Thyroid gland (tissue), 4 donors: ENCODE measurements at regions not wholly inside any gene's neighbourhood (a gene's known extent, or its start where the extent isn't known, plus 50 kb on each side); places are given as distances from the start of the nearest gene placed in this dataset.

Experiments used
- DNase-seq, 2 donors: peaks; one replicate each; pipeline ENCODE4 v3.0.0-alpha.2; 2019
- H3K27ac ChIP-seq, 3 donors: fragments of 200-600 bp; sonication (generic); 1 replicate in 2 of 3; 2 replicates in 1 of 3; pipeline ENCODE4 v1.5.1; 2016 to 2019; ENCODE audit warnings: mild to moderate bottlenecking in 1 of 3, moderate library complexity in 1 of 3
- H3K27me3 ChIP-seq: fragments of 200-600 bp; sonication (generic); one replicate; pipeline ENCODE4 v1.5.1; 2019
- H3K36me3 ChIP-seq, 2 donors: fragments of 200-600 bp; sonication (generic); one replicate each; pipeline ENCODE4 v1.5.1; 2016 to 2019
- H3K4me1 ChIP-seq, 2 donors: fragments of 200-600 bp; sonication (generic); one replicate each; pipeline ENCODE4 v1.5.1; 2017 to 2019
- H3K4me3 ChIP-seq, 3 donors: fragments of 200-600 bp; sonication (generic); replicated peaks in 1 of 3; 1 replicate in 2 of 3; 2 replicates in 1 of 3; pipeline ENCODE4 v1.5.1; 2016; ENCODE audit warnings: mild to moderate bottlenecking in 1 of 3
- H3K9me3 ChIP-seq: fragments of 200-600 bp; sonication (generic); one replicate; pipeline ENCODE4 v1.5.1; 2017
- POLR2A ChIP-seq, 2 donors: fragments of 450-650 bp; IDR thresholded peaks; one replicate each; pipeline ENCODE4 v1.6.1; 2017; ENCODE audit warnings: antibody characterized with exemption in 2 of 2, mild to moderate bottlenecking in 2 of 2, moderate library complexity in 1 of 2
- WGBS, 2 donors: methylation state at CpG; one replicate each; pipeline ENCODE4 v1.1.5; 2017; 5-methylcytosine and 5-hydroxymethylcytosine counted together
- intact Hi-C: fragments of 100-400 bp; cut with DNase I; formaldehyde crosslinking; loops from one replicate; pipeline ENCODE4 v1.15.1; 2023
- TF ChIP-seq, protein P1 (sequence below), 6 experiments: fragments of 200-600 bp in 3 of 6; fragments of 450-650 bp in 3 of 6; sonication (generic) in 3 of 6; IDR thresholded peaks; one replicate each; pipeline ENCODE4 v1.5.1; 2016 to 2019; ENCODE audit warnings: antibody characterized with exemption in 6 of 6, mild to moderate bottlenecking in 2 of 6, inconsistent platforms in 1 of 6, moderate library complexity in 1 of 6

DNA sequence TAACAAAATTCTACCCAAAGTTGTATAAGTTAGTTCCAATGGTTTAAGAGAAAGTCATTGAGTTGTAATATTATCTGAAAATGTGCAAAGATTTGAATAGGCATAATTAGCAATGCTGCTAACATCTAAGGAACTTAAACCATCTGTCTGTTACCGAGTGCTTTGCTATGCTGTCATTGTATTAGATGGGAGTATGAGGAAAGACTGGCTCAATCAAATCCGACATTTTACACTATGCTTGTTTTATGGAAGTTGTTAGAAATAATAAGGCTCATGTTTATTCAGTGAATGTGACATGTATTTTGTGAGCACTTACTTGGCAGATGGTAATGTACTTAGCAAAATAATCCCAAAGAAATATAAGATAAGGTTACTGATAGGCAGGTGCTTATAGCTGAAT, 1715.1 kb downstream of the PCDH7 start:
- Histone ChIP-seq H3K9me3 (no peaks in the 10 kb centered on the region), H3K27ac (no peak overlapping the region), H3K4me3 (no peak overlapping the region), H3K4me1 (no peaks in the 10 kb centered on the region), H3K27me3 (no peaks in the 10 kb centered on the region), H3K36me3 (no peaks in the 10 kb centered on the region)
- 86 to 92% methylated on average over 2 of the region's 2 CpGs for WGBS, 2 donors
- intact Hi-C loops = no loop called here
- no peak for TF ChIP-seq POLR2A (IDR thresholded peaks at IDR 0.05)
- TF ChIP-seq, protein P1, sequence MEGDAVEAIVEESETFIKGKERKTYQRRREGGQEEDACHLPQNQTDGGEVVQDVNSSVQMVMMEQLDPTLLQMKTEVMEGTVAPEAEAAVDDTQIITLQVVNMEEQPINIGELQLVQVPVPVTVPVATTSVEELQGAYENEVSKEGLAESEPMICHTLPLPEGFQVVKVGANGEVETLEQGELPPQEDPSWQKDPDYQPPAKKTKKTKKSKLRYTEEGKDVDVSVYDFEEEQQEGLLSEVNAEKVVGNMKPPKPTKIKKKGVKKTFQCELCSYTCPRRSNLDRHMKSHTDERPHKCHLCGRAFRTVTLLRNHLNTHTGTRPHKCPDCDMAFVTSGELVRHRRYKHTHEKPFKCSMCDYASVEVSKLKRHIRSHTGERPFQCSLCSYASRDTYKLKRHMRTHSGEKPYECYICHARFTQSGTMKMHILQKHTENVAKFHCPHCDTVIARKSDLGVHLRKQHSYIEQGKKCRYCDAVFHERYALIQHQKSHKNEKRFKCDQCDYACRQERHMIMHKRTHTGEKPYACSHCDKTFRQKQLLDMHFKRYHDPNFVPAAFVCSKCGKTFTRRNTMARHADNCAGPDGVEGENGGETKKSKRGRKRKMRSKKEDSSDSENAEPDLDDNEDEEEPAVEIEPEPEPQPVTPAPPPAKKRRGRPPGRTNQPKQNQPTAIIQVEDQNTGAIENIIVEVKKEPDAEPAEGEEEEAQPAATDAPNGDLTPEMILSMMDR (IDR thresholded peaks at IDR 0.05) = no peak
- DNase-seq = no peak

DNA sequence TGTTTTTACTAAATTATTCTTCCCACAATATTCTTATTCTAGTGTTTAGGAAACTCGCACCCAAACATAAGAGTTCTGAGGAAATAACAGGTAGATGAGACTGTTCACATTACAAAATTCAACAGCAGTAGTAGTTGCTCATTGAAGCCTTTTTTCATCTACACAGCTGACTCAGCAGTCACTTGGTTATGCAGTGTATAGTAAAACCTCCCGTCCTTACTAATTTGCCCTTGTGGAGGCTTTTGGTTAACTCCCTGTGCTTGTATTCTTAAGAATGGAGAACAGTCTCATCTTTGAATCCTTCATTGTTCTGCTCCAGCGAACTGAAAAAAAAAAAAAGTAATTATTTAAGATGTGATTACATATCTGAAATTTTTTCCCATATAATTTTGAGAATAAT, 1716.6 kb downstream of the PCDH7 start:
- no peak for DNase-seq
- WGBS, 2 donors = 72 to 75% methylated on average over 3 of the region's 3 CpGs
- H3K27me3 ChIP-seq = no peaks in the 10 kb centered on the region

DNA sequence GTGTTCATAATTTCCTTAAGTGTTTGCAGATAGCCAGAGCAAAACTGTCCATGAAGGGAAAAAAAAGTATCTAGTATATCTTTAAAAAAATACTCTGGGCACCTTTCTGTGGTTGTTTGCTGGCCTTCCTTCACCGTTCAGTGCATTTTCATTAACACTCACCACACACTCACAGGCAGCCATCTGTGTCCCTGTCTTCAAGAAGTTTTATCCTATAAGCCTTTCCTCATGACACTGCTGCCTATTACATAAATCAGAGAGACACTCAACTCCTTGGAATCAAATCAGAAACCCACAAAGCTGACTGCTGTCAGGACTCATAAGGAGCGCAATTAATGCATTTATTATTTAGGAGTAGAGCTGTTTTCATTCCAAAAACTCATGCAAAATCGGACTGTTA, 1720.2 kb downstream of the PCDH7 start:
- Histone ChIP-seq H3K4me3 (no peak overlapping the region), H3K27me3 (no peaks in the 10 kb centered on the region), H3K9me3 (no peaks in the 10 kb centered on the region), H3K4me1 (no peaks in the 10 kb centered on the region), H3K36me3 (no peaks in the 10 kb centered on the region), H3K27ac (no peak overlapping the region)
- intact Hi-C loops = no loop called here
- no peak for TF ChIP-seq POLR2A (IDR thresholded peaks at IDR 0.05)
- TF ChIP-seq, protein P1 (IDR thresholded peaks at IDR 0.05) = no peak
- DNase-seq = peak in 1 of 2 donors; percentile 12
- 62 to 69% methylated on average over 3 of the region's 3 CpGs for WGBS, 2 donors

More for the DNA sequence above, 1716.6 kb downstream of the PCDH7 start:
- H3K4me1 ChIP-seq = no peaks in the 10 kb centered on the region
- H3K27ac ChIP-seq = no peak overlapping the region
- intact Hi-C loops = no loop called here
- no peaks in the 10 kb centered on the region for H3K36me3 ChIP-seq
- no peak for TF ChIP-seq POLR2A (IDR thresholded peaks at IDR 0.05)
- TF ChIP-seq, protein P1 (IDR thresholded peaks at IDR 0.05) = no peak
- no peaks in the 10 kb centered on the region for H3K9me3 ChIP-seq
- H3K4me3 ChIP-seq = no peak overlapping the region

DNA sequence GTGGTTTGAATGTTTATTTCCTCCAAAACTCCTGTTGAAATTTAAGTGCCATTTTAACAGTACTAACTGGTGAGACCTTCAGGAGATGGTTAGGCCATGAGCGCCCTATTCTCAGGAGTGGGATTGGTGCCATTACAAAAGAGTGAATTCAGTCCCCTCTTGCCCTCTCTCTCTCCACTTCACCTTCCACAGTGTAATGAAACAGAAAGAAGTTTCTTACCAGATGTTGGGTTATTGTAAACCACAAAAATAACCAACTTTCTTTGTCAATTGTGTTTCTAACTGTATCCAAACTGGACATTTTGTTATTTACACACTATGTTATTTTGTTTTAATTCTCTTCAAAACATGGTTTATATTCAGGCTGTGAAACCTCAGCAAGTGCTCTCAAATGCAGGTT, 1734.3 kb downstream of the PCDH7 start:
- Histone ChIP-seq H3K4me3 (no peak overlapping the region), H3K27me3 (no peaks in the 10 kb centered on the region), H3K4me1 (no peaks in the 10 kb centered on the region), H3K27ac (no peak overlapping the region), H3K9me3 (no peaks in the 10 kb centered on the region), H3K36me3 (no peaks in the 10 kb centered on the region)
- intact Hi-C loops = no loop called here
- DNase-seq = no peak
- TF ChIP-seq, protein P1 (IDR thresholded peaks at IDR 0.05) = no peak
- no peak for TF ChIP-seq POLR2A (IDR thresholded peaks at IDR 0.05)
- WGBS, 2 donors = 90 to 95% methylated on average over 1 of the region's 1 CpG

DNA sequence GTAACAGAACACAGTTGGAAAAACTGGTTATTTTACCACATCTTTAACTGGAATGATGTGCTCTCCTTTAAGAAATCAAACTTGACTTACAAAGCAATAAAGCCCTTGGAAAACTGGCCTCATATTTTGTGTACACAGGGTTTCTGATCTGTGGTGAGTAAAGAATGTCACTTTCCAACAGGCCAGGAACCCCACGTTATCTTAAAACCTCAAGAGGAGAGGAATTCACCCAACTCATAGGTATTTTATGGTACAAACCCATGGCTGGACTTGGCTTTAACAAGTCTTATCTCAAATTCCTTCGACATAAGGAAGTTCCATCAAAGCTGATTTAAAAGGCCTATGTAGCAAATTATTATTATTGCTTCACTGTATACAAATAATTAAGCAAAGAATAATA, 1735.1 kb downstream of the PCDH7 start:
- WGBS, 2 donors = 60 to 61% methylated on average over 2 of the region's 2 CpGs
- no peak overlapping the region for H3K4me3 ChIP-seq

DNA sequence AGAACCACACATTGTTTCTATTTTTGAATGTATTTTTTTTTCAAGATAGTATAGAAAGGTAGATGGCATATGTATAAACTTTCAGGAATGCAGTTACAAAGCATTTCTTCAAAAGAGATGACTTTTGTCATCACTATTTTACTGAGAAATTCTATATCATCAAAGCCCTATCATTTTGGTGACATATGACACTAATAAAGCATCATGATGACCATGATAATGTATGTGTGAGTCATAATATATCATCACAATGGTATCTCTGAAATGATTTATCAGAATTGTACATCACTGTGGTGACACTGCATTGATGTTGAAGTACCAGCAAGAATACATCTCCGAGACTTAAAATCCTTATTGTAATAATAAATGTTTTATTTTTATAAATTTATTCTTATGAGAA, 1740.8 kb downstream of the PCDH7 start:
- intact Hi-C loops = no loop called here
- Histone ChIP-seq H3K4me3 (no peak overlapping the region), H3K4me1 (no peaks in the 10 kb centered on the region), H3K9me3 (no peaks in the 10 kb centered on the region), H3K36me3 (no peaks in the 10 kb centered on the region), H3K27ac (no peak overlapping the region), H3K27me3 (no peaks in the 10 kb centered on the region)
- DNase-seq = no peak
- WGBS, 2 donors = 94 to 95% methylated on average over 1 of the region's 1 CpG
- TF ChIP-seq POLR2A (IDR thresholded peaks at IDR 0.05) = no peak
- TF ChIP-seq, protein P1 (IDR thresholded peaks at IDR 0.05) = no peak

More for the DNA sequence above, 1735.1 kb downstream of the PCDH7 start:
- Histone ChIP-seq H3K36me3 (no peaks in the 10 kb centered on the region), H3K9me3 (no peaks in the 10 kb centered on the region), H3K27me3 (no peaks in the 10 kb centered on the region), H3K27ac (no peak overlapping the region), H3K4me1 (no peaks in the 10 kb centered on the region)
- DNase-seq = no peak
- intact Hi-C loops = no loop called here
- no peak for TF ChIP-seq POLR2A (IDR thresholded peaks at IDR 0.05)
